A673 (cell line): ENCODE measurements at regions not wholly inside any gene's neighbourhood (a gene's known extent, or its start where the extent isn't known, plus 50 kb on each side); places are given as distances from the start of the nearest gene placed in this dataset.

Experiments
- CTCF ChIP-seq: fragments of 300-800, 200-600 bp; sonication (generic); conservative IDR thresholded peaks from 2 replicates; pipeline ENCODE4 v1.5.1; 2017; ENCODE audit warnings: low read depth, mild to moderate bottlenecking, antibody characterized with exemption, low read length, moderate library complexity, mixed read lengths
- EZH2 ChIP-seq: fragments of 200-600 bp; sonication (generic); IDR thresholded peaks from 2 replicates; pipeline ENCODE4 v1.6.1; 2017; ENCODE audit warnings: borderline replicate concordance, low read depth, mild to moderate bottlenecking, mixed read lengths, antibody characterized with exemption, low read length; ENCODE audit not compliant: poor library complexity, severe bottlenecking

- TF ChIP-seq CTCF: no peak
- no peak for TF ChIP-seq EZH2
Measured at GRCh38 chr1:221510793-221511503, 230.9 kb downstream of the DUSP10 start.
